ENCODE measurements at regions not wholly inside any gene's neighbourhood (a gene's known extent, or its start where the extent isn't known, plus 50 kb on each side); places are given as distances from the start of the nearest gene placed in this dataset.
A peak's percentile ranks its signal among the peaks of the same experiment; 100 is the strongest.

DNA sequence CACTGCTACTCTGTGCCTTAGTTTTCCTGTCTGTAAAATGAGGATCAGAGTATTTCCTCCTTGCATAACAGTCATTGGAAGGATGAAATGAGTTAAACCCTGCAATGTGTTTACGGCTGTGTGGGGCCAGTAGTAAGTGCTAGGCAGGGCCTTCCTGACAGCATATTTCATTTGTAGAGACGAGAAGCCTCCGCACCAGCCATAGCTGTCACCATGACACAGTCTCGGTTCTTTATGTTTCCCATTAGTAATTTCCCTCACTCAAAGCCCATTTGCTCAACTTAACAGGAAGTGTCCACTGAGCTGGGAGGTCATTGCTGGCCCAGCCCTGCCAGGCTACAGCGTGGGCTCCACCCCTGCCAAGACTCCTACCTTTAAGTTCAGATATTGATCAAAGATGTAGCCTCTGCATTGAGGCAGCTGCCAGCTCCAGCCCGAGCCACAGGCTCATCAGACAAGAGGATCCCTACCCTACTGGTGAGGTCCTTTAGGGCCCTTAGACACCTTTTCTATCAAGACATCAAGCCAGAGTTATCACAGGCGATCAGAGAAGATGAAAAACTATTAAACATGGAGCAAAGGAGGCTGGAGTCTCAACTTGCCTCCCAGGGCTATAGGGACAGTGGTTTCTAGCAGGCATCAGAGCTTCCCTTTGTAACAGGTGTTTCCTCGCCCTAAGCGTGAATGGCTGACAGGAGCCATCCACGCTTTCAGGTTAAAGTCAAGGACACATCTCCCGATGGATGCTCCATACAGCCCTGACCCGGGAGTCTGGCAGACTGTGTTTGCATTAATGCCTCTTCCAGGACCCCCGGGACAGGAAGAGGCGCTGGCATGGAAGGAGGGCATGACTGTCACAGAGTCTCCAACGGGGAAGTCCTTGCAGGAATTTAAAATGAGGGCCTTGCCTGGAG, 251.7 kb downstream of the NDUFA10 start:
- no peak for DNase-seq (ENCODE audit: low spot score)
- TF ChIP-seq, protein P1, sequence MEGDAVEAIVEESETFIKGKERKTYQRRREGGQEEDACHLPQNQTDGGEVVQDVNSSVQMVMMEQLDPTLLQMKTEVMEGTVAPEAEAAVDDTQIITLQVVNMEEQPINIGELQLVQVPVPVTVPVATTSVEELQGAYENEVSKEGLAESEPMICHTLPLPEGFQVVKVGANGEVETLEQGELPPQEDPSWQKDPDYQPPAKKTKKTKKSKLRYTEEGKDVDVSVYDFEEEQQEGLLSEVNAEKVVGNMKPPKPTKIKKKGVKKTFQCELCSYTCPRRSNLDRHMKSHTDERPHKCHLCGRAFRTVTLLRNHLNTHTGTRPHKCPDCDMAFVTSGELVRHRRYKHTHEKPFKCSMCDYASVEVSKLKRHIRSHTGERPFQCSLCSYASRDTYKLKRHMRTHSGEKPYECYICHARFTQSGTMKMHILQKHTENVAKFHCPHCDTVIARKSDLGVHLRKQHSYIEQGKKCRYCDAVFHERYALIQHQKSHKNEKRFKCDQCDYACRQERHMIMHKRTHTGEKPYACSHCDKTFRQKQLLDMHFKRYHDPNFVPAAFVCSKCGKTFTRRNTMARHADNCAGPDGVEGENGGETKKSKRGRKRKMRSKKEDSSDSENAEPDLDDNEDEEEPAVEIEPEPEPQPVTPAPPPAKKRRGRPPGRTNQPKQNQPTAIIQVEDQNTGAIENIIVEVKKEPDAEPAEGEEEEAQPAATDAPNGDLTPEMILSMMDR (IDR thresholded peaks at IDR 0.05; ENCODE audit: unreplicated experiment): no peak
- Mint-ChIP-seq H3K36me3 (ENCODE audit: low read depth, unreplicated experiment) (no peaks in the 10 kb centered on the region), H3K4me3 (ENCODE audit: unreplicated experiment) (no peak overlapping the region), H3K27me3 (ENCODE audit: unreplicated experiment) (peaks cover 6% of the 10 kb centered on the region), H3K9me3 (ENCODE audit: unreplicated experiment) (no peaks in the 10 kb centered on the region), H3K27ac (ENCODE audit: unreplicated experiment) (no peak overlapping the region), H3K4me1 (ENCODE audit: unreplicated experiment) (peaks cover 16% of the 10 kb centered on the region)

DNA sequence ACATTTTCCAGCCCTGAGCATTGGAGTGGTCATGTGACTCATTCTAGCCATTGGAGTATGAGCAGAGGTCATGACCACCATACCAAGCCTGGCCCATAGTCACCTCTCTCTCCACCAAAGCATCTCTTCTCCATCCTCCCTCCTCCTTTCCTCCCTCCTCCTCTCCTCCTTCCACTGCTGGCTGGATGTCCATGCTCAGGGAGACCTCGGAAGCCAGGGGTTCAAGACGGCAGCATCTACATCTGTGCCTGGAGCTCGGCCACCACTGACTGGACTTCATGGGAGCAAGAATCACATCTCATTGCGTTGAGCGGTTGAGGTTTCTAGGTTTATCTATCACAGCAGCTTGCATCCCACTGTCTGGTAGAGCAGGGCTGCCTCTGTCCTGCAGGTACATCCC, 252.4 kb downstream of the NDUFA10 start:
- TF ChIP-seq, protein P1 (IDR thresholded peaks at IDR 0.05; ENCODE audit: unreplicated experiment): no peak
- H3K4me3 Mint-ChIP-seq (ENCODE audit: unreplicated experiment): peak overlapping the region; percentile 56
- no peak overlapping the region for H3K27ac Mint-ChIP-seq (ENCODE audit: unreplicated experiment)
- peaks cover 6% of the 10 kb centered on the region for H3K27me3 Mint-ChIP-seq (ENCODE audit: unreplicated experiment)
- no peaks in the 10 kb centered on the region for H3K9me3 Mint-ChIP-seq (ENCODE audit: unreplicated experiment)
- DNase-seq (ENCODE audit: low spot score): no peak
- peaks cover 16% of the 10 kb centered on the region for H3K4me1 Mint-ChIP-seq (ENCODE audit: unreplicated experiment)
- H3K36me3 Mint-ChIP-seq (ENCODE audit: low read depth, unreplicated experiment): no peaks in the 10 kb centered on the region

- TF ChIP-seq, protein P1 (IDR thresholded peaks at IDR 0.05; ENCODE audit: unreplicated experiment): no peak
- DNase-seq (ENCODE audit: low spot score): no peak
- Mint-ChIP-seq H3K27ac (ENCODE audit: unreplicated experiment) (no peak overlapping the region), H3K4me1 (ENCODE audit: unreplicated experiment) (peaks cover 4% of the 10 kb centered on the region), H3K4me3 (ENCODE audit: unreplicated experiment) (no peak overlapping the region), H3K36me3 (ENCODE audit: low read depth, unreplicated experiment) (no peaks in the 10 kb centered on the region), H3K9me3 (ENCODE audit: unreplicated experiment) (no peaks in the 10 kb centered on the region), H3K27me3 (ENCODE audit: unreplicated experiment) (peaks cover 4% of the 10 kb centered on the region)
Measured at GRCh38 chr2:239770246-239770639, 254.9 kb downstream of the NDUFA10 start.

DNA sequence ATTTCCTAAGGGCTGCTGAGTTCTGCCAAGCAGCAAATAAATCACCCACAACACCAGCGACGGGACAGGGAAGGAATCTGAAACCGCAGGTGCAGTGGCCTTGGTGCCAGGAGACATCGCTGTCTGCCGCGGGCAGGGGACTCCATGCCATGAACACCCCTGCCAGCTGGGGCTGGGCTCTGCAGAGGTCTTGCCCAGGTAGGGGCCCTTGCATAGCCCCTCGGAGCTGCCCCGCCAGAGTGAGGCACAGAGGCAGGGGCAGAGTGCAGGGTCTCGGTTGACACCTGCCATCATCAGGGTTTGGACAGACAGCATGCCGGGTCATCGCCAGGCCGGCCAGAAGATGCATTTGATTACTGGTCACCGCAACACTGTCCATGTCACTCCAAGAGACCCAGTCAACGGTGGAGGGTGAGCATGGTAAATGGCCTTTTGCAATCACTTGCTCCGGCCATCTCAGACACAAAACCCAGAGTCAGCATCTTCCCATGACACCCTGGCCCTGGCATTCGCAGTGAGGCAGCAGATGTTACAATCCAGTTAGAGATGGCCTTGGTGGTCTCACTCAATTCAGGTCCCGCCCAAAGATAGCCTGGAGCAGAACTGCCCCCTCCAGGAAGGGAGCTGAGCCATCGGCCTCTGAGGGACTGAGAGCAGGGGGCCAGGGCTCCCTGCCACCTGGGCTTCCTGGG, 255.4 kb downstream of the NDUFA10 start:
- Mint-ChIP-seq H3K9me3 (ENCODE audit: unreplicated experiment) (no peaks in the 10 kb centered on the region), H3K4me3 (ENCODE audit: unreplicated experiment) (no peak overlapping the region), H3K4me1 (ENCODE audit: unreplicated experiment) (peaks cover 3% of the 10 kb centered on the region), H3K36me3 (ENCODE audit: low read depth, unreplicated experiment) (no peaks in the 10 kb centered on the region), H3K27ac (ENCODE audit: unreplicated experiment) (no peak overlapping the region), H3K27me3 (ENCODE audit: unreplicated experiment) (peaks cover under 1% of the 10 kb centered on the region)
- TF ChIP-seq, protein P1 (IDR thresholded peaks at IDR 0.05; ENCODE audit: unreplicated experiment): no peak
- no peak for DNase-seq (ENCODE audit: low spot score)

Measured in endothelial cell (in vitro differentiated cells).